GM12865 (cell line): ENCODE measurements at regions not wholly inside any gene's neighbourhood (a gene's known extent, or its start where the extent isn't known, plus 50 kb on each side); places are given as distances from the start of the nearest gene placed in this dataset.

Source experiments
- DNase-seq: peaks from one replicate; pipeline ENCODE4 v3.0.0; 2010; ENCODE audit warnings: low read depth
- H3K4me3 ChIP-seq: 2 replicates; pipeline ENCODE4 v1.5.1; 2011; ENCODE audit warnings: mild to moderate bottlenecking, low read depth, low read length, control low read depth
- TF ChIP-seq, protein P1 (sequence below): IDR thresholded peaks from 2 replicates; pipeline ENCODE4 v1.5.1; 2011; ENCODE audit warnings: low read length, control low read depth, low read depth, inconsistent platforms; ENCODE audit not compliant: insufficient read depth; ENCODE audit errors: missing control alignments

DNA sequence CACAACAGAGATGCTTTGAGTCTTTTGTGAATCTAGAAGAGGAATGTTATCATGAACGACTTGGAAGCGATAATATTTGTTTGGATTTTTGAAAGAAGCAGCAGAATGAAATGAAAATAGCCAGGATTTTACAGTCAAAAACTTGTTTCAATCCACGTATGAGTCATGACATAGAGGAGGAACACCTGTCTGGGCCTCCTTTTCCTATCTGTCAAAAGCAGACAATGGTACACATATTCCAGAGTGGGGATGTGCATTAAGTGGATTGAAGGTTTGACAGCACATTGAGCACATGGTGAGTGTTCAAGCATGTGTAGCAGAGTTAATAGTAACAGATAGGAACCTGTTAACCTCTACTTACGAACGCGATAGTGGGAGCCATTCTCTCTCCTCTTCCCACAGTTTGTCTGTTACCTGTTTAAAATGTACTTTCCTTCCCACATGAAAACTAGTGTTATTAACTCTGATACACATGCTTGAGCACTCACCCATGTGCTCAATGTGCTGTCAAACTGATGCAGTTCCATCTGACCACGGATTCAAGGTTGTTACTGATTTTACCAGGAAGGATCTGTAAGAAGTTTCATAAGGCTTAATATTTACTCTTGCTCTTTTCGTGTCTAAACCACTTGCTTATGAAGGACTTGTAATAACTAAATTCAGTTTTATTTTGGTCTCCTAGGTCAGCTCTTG lies 863.4 kb upstream of the SOX11 start:
- no peak for DNase-seq
- no peak overlapping the region for H3K4me3 ChIP-seq
- TF ChIP-seq, protein P1, sequence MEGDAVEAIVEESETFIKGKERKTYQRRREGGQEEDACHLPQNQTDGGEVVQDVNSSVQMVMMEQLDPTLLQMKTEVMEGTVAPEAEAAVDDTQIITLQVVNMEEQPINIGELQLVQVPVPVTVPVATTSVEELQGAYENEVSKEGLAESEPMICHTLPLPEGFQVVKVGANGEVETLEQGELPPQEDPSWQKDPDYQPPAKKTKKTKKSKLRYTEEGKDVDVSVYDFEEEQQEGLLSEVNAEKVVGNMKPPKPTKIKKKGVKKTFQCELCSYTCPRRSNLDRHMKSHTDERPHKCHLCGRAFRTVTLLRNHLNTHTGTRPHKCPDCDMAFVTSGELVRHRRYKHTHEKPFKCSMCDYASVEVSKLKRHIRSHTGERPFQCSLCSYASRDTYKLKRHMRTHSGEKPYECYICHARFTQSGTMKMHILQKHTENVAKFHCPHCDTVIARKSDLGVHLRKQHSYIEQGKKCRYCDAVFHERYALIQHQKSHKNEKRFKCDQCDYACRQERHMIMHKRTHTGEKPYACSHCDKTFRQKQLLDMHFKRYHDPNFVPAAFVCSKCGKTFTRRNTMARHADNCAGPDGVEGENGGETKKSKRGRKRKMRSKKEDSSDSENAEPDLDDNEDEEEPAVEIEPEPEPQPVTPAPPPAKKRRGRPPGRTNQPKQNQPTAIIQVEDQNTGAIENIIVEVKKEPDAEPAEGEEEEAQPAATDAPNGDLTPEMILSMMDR = no peak

DNA sequence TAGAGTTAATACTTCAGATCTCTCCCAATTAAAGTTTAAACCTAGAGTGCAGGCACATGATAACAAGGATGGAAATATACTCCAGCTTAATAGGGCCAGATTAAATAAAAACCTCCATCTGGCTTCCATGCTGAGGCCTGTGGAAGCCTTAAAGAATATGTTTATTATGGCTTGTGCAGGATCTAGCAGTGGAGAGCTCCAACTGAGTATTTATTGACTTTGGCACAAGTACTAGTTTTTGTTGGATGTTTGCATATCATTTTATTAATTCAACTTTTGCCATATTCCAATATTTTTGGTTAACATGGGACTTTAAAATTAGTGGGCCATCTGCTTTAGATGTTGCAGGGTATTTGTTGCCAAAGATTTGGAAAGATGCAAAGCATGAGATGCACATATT lies 860.4 kb upstream of the SOX11 start:
- no peak for DNase-seq
- TF ChIP-seq, protein P1 = no peak

DNA sequence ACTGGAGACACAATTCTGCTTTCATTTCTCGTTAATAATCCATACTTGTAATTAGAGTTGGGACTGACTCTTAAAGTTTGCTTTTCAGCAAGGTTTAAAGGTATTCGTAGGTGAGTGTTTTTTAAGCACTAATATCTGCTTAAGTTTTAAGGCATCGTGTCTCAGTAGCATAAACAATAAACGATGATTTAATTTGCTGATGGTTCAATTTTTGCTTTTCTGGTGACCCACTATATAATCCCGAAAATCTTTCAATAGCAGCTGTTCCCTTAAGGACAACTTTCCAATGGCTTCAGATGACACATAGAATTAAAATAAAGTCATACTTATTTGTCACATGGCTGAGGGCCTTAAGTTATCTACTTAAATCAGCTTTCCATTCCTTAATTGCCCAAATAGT lies 859.5 kb upstream of the SOX11 start:
- TF ChIP-seq, protein P1 = no peak
- DNase-seq = no peak
- no peak overlapping the region for H3K4me3 ChIP-seq

More for the DNA sequence above, 860.4 kb upstream of the SOX11 start:
- no peak overlapping the region for H3K4me3 ChIP-seq

DNA sequence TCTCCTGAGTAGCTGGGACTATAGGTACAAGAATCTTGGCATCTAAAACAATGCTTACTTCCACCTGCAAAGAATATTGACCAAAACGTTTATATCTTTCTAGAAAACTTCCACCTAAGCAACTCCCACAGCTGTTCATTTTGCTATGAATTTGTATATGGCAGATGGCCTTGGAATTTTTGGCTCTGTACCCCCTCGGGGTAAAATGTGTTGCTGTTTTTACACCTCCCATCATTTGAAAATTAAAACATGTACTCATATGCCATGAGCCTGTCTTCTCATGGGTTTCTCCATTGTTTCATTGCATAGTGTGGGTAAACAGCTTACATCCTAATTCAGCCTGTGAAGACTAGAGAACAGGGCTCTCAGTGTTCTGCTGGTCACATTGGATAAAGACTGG lies 853.6 kb upstream of the SOX11 start:
- TF ChIP-seq, protein P1 = no peak
- H3K4me3 ChIP-seq = no peak overlapping the region
- no peak for DNase-seq

DNA sequence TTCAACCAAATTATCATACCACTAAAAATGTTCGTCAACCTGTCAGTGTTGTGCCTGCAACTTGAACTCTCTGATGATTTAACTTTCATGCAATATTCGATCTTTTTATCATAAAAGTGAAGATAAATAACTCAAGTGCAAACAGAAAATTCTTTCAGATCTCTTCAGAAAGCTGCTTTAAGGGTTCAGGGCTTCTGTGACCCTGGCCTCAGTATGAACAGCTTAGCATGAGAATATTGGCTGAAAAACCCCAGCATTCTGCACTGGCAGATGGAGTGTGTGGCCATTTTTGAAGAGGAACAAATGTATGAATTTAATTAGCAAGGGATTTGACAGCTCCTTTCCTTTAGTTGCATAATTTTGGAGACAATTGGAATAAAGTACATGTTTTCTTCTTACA lies 851.4 kb upstream of the SOX11 start:
- DNase-seq = no peak
- no peak overlapping the region for H3K4me3 ChIP-seq
- TF ChIP-seq, protein P1 = no peak

DNA sequence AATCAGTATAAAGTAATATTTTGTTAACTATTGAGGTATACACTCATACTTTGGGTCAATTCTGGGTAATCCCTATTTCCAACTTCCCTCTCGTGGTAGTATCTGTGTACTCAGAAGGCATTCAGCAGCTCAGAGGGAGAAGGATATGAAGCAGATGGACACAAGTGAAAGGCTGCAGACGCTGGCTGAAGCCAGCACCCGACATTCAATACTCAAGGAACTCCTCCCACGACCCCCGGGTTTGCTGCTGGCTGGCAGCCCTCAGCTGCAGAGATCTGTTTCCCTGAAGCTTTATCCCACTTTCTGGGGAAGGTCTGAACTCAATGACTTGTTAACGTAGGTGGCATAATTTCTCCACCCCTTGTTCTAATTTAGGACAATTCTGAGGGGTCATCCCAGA lies 847.3 kb upstream of the SOX11 start:
- no peak for DNase-seq
- no peak overlapping the region for H3K4me3 ChIP-seq
- TF ChIP-seq, protein P1 = no peak

DNA sequence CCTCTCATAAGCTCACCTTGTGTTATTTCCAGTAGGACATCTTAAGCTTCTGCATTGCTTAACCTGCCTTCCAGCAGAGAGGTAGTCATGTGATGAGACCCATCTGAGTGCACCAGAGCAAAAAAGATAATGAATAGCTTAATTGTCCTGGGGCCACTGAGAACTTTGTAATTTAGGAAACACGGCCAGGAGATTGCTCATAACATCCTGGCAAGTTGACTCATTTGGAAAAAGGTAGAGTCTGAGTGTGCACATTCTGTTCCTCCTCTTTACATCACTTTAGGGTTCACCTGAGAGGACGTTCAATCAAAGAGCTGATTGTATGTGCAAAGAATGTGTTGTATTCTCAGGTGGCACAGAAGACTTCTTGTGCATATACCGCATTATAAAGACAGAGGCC lies 830.2 kb upstream of the SOX11 start:
- TF ChIP-seq, protein P1 = no peak
- no peak for DNase-seq

More for the DNA sequence above, 830.2 kb upstream of the SOX11 start:
- H3K4me3 ChIP-seq = no peak overlapping the region
